G401 (cell line): ENCODE measurements at regions not wholly inside any gene's neighbourhood (a gene's known extent, or its start where the extent isn't known, plus 50 kb on each side); places are given as distances from the start of the nearest gene placed in this dataset.

Source experiments
- DNase-seq: peaks from one replicate; pipeline ENCODE4 v3.0.0-alpha.2; 2015; ENCODE audit warnings: low spot score
- in situ Hi-C: cut with HindIII; loops from 2 replicates; pipeline ENCODE4 v1.10.0; 2016; ENCODE audit warnings: low sequenced_read_pairs, mixed read lengths

DNA sequence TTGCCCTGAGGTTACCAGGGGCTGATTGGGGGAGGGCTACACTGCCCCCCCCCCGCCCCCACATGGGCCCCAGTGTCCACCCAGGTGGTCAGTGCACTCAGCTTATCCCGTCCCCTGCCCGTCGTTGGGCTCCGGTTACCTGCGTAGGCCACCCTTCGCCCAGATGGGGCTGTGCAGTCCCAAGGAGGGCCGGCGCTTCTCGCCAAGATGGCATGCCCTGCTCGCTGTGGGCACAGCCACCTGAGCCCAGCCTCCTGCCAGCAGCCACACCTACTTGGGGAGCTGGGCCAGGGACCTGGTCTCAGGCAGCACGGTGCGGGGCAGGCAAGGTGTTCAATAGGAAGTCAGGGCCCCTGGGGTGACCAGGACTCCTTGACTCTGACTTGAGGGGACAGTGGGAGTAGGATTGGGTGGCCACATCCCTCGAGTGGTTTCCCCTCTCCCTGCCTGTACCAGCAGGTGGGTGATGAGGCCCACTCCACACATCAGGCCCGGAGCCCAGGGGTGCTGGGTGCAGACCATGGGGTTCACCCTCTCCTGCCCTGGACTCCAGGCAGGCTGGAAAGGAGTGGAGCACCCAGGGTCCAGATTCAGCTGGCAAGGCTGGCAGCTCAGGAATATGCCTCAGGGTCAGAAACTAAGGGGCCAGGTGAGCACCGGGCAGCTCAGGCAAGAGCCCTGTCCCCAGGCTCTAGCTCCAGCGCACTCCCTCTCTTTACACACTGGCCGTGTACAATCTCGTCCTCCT is 170.3 kb downstream of the GLI2 start:
- in situ Hi-C loops: no loop called here
- DNase-seq: no peak

DNA sequence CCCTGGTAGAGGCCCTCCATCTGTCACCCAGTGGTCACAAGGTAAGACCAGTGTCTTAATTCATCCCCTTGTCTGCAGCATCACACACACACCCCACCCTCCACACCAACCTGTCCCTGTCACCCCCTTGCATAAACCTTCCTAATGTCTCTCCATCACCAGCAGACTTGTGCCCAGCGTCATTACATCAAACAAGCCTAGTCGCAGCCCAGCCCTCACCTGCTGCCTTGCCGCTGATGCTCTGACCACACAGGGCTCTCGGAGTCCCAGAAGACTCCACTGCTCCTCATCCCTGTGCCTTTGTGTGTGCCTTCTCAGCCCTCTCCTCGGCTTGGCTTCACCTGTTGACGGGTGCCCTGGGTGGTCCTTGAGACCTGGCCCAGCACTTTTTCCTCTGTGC is 171.2 kb downstream of the GLI2 start:
- in situ Hi-C loops: no loop called here
- DNase-seq: no peak

DNA sequence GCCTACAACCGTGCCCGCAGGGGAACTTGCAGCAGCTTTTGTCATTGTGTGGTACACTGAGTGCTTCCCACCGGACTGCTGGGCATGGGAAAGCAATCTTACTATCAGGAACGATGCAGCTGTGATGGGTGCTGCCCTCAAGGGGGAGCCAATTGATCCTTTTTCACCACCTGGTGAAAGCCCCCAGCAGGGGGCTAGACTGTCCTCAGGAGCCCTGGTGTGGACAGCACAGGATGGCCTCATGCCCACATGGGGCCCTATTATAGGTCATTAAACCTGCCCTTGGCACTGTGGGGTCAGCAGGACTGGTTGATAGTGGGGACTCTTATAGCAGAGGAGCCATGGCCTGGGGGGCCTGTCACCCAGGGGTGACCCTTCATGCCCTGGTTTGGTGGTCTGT is 172.2 kb downstream of the GLI2 start:
- in situ Hi-C loops: no loop called here
- DNase-seq: no peak

DNA sequence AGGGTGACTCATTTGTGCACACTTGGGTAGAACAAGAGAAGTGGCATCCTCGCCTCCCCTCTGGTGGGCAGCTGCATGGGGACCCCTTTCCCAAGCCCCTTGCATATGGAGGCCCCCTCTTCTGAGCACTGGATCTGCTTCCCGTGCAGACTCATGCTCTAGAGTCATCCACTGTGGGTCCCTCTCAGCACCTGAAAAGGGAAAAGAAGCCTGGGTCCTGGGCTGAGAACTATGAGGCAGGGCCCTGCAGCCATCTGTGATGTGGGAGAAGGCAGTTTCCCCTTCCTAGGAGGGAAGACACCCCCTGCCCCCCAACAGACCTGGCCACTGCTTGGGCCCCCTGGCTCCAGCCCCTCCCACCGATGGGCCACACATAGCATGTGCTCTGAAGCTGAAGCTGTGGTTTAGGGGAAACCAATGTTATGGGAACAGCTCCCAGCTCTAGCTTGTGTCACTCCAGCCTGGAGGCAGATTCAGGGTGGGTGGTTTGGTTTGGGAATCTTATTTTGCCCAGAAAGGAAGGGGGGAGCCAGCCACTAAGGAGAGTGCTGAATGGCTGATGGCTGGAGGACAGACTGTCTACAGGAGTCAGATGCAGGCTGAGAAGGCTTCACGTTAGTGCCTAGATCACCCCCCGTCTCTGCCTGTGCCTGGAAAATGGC is 172.8 kb downstream of the GLI2 start:
- in situ Hi-C loops: no loop called here
- no peak for DNase-seq

DNA sequence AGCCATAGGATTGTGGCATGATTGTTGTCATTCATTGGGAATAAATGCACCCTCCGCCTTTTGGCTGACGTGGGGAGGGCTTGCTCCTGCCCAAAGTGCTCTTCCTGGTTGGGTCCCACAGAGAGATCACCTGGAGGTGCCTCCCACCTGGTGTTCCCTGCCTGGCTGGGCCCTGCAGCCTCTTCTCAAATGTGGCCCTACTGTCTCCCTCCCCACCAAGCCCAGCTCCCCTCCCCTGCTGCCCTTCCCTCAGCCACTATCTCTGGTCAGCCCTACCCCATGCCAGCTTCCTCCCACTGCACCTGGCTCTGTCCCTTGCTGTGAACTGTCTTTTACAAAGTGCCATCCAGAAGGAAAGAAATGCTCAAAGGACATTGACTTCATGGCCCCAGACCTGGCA is 173.4 kb downstream of the GLI2 start:
- no peak for DNase-seq
- in situ Hi-C loops: no loop called here

DNA sequence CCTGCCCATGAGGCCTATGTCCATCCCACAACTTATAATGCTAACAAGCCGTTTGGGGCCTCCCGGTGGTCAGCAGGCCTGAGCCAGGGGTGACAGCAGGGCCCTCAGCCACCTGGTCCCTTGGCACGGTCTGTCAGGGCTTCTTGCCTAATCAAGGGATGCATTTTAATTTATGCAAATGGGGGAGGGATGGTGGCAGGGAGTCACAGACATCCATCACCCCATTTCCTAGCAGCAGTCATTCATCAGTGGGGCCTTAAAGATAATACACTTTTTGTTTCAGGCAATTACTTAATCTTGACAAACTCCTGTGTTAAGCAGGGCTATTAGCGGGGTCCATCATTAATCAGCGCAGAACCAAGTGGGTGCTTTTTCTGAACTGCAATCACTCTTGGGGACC is 174.5 kb downstream of the GLI2 start:
- in situ Hi-C loops: no loop called here
- peak; percentile 63 for DNase-seq

DNA sequence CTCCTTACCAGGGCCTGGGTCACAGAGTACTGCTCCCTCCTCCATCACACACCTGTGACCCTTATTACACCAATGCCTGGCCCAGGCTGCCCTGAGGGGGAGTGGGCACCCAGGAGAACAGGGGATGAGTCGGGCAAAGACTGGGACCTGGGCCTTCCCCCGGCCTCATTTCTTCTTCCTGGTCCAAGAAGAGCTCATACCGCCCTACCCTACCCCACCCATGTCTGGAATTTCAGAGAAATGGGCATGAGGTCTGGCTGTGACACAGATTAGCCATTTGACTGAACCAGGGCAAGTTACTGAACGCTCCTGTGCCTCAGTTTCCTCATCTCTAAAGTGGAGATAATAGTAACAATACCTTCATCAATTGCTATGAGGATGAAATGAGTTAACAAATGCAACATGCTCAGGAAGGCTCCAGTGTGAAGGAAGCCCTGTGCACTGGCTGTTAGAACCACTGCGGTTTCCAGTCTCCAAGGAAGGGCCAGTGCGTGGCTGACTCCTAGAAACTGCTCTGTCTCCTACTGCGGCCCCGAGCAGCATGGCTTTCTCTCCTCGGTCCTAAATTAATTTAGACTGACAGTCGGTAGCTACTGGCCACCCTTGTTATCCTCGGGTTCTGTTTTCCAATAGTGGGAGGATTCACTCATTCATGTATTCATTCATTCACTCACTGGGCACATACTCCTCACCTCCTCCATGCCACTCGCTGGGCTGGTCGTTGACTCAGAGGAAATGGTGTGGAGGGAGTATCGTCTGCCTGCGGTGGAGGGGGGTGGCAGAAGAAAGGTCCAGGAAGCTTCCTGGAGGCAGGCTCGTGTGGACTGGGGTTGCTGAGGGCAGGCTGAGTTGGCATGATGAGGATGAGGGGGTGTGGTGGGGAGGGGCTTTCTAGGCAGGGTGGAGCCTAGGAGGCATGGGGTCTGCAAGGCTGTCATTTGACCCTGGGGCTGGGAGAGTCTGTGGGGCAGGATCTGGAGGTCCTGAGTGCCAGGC is 175.6 kb downstream of the GLI2 start:
- no peak for DNase-seq
- in situ Hi-C loops: no loop called here

DNA sequence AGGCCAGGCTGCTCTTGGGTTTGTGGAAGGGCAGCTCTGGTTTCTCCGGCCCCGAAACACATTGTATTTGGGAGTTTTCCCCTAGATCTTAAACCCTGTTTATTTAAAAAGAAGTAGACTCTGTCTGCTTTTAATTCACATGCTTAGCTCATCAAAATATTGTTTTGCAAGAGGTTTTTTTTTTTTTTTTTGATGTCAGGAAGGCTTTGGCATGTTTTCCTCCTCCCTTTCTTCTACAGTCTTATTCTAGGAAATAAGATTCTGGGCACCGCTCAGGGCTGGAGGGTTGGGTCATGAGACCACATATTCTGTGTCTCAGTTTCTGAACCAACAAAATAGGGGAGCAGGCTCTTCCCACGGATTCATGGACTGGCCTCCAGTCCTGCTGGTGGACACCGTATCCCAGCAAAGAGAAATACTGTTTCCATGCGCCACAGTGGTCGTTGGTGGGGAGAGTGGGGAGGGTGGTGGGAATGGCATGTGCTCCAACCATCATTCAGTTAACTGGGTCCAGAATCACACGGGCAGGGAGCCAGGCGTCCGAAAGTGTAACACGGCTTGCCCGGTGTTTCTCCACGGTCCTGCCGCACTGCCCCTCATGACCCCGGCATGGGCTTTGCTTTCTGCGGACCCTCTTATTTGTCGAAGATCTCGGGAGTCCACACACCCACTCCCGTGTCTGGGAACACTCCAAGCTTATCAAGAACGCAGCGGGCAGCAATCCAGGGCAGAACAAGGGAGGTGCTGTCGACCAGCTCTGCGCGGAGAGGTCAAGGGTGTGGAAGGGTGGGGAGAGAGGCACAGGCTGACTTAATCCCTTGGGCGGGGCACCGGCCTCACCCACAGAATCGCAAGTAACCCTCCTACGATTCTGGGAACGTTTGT is 176.7 kb downstream of the GLI2 start:
- no peak for DNase-seq

DNA sequence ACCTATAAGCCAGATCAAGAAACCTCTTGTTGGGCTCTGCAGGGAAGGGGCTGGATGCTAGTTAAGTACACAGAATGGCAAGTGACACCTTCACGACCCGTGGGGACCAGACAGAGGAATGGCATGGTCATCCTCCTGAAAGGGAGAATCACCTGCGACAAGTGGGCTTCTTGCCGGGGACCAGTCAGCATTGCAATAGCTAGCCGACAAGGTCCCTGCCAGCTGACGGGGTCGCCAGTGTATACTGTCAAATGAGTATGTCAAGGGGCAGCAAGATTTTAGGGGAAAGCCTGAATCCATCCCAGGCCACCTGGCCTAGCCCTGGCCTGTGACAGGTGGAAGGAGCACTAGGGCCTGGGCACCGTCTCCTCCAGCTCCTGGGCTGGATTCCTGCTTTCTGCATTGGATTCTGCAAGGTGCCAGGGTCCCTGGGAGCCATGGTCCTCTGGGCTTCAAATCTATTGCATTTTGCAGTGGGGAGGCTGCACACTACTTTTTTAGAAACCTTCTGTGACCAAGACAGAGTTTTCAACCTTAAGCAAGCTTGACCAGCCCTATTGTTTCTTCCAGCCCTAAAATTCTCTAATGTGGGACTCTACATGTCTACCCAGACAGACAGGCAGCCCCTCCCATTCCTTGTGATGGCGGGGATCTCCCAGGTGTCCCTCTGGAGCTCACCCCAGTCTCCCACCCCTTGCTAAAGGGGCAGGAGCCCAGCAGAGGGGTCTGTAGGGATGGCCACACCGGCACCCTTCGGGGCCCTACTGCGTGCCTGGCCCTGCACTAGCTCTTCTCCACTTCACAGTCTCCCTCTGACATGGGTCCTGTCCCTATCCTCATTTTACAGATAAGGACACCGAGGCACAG is 178.5 kb downstream of the GLI2 start:
- no peak for DNase-seq
- in situ Hi-C loops: no loop called here

More for the DNA sequence above, 176.7 kb downstream of the GLI2 start:
- in situ Hi-C loops: no loop called here

DNA sequence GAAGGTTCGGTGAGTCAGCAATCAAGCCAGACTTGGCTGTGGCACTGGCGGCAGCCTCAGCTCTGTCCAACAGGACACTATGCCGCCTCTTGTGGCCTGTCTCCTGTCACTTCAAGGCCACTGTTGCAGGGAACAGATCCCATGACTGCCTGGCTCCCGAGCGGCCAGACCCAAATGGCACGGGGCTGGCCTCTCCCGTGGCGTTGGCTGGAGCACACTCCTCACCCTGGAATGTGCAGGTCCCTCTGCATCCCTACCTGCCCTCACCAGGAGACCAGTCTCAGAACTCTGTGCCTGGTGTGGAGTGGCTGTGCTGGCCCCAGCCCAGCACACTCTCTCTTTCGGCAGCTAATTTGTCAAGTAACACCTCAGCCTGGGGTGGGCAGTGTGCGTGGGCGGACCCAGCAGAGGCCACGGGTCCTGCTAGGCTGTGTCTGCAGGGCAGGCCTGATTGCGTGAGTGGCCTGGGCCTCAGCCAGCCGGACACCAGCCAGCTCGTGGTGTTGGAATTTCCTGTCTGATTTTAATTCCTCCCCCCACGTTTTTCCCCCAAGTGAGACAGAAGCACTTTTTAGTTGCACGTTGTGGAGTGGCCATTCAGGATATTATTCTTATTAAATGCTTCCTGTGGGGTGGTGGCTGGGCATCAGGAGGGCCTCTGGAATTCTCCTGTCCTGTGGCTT is 179.3 kb downstream of the GLI2 start:
- in situ Hi-C loops: no loop called here
- DNase-seq: peak; percentile 74

DNA sequence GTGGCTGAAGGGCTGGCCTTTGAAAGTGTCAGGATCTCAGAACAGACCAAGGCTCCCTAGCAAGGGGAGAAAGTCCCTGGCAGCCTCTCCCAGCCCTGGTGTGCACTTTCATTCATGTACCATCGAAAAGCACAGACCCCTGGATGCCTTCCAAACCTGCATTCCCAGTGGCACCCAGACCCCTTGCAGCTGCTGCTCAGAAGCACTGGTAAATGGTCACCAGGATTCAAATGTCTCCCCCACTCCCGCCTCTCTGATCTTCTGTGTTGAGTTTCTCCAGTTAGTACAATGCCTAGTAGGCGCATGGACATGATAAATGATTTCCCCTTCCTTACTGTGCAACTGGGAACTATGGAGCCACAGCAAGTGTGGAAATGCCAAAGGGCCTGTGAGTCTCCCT is 180.0 kb downstream of the GLI2 start:
- DNase-seq: no peak
- in situ Hi-C loops: no loop called here

DNA sequence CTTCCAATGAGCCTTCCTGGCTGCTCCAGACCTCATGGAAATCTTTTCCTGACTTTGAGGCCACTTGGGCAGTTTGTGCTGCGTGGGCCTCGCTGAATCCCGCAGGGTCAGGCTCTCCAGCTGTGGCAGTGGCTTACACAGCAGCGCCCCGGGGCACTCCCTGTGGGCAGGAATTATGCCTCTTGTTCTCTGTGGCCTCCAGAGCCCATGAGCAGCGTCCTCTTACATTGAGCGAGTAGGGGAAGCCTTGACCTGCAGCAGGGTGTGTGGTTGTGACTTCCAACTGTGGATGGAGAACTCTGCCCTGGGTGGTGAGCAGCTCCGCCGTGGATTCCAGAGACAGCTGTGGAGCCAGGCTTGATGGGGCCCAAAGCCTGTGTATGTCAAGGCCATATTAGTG is 180.8 kb downstream of the GLI2 start:
- in situ Hi-C loops: no loop called here
- DNase-seq: no peak

DNA sequence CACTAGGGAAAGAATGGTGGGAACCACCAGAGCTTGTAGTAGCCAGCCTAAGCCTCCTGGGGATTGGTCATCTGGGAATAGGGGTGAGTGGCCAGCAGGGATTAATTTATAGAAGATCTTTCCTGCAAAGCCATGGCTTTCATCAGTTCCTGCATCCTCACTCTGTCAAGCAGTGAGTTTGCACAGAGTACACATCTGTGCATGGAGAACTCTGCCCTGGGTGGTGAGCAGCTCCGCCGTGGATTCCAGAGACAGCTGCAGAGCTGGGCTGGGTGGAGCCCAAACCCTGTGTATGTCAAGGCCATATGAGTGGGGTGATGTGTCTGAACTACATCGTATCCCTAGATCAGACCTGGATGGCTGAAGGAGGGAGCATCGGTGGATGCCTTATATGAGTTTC is 182.2 kb downstream of the GLI2 start:
- in situ Hi-C loops: no loop called here

DNA sequence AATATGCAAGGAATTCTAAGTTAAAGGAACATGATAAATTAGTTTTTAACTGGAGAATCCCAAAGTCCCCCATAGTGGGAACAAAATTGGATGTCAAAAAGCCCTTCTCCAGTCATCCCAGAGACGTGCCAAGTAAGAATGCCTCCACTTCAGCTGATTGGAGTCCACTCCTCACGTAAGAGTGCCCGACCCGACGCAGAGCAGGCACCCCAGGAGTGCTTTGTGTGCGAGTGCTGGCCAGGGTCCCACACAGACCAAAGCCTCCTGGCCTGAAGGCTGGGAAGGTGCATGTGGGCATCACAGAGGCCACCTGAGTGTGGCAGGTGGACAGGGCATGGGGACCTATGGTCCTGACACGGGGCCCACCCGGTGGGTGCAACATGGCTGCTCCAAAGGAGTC is 183.5 kb downstream of the GLI2 start:
- in situ Hi-C loops: no loop called here

More for the DNA sequence above, 182.2 kb downstream of the GLI2 start:
- DNase-seq: no peak

DNA sequence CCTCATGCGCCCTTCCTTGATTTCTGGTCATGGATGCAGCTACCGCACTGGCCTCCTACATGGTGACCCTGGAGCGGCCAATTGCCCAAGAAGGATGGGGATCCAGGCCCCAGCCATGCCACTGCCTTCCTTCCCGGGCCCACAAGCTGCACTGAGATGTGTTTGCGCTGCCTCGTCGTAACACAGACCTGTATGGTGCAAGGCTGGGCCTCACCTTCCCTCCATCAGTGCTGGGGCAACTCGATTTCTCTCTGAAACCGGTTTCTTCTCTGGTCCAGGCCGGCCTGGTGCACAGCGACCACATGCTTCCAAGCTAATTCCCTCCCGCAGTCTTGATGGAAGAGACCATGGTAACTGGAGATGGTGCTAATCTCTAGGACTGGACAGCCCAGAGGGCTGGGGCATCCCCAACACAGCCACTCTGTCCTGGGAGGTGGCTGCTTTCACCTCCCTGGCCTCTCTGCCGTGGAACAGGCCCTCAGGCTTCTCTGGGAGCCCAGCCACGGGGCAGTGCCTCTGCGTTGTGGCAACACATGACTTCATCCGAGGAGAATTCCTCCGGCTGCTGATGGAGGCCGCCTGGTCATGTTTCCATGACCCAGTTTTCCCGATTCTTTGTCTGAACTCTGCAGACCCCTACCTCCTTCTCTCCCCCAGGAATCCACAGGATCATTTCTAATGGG is 184.2 kb downstream of the GLI2 start:
- in situ Hi-C loops: no loop called here
- no peak for DNase-seq

More for the DNA sequence above, 183.5 kb downstream of the GLI2 start:
- no peak for DNase-seq

DNA sequence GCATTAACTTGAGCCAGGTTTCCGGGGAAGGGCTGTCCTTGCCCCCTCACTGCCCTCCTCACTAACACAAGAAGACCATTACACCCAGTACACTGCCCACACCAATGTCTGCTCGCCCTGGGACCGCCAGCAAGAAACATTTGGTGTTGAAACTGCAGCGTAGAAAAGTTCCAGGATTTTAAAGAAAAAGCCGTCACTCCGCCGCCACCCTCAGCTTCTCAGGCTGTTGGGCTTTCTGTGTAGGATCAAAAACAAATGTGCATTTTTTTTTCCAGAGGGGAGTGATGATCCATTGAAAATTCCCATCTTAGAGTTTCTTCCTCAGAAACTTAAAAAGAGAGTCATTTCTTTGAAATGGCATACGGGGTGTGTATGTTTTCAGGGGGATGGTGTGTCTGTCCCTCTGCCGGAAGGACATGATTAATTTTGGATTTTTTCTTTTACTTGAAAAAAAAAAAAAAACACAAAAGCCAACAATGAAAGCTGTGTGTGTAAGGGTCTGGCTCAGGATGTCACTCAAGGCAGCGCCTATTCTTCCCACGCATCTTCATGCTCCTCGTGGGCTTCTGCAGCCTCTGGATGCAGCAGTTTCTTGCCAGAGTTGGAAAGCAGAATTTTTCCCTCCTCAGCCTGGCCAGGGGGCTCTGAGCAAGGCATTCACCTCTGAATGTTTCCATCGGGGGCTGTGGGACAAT is 184.9 kb downstream of the GLI2 start:
- in situ Hi-C loops: no loop called here
- DNase-seq: no peak
